Stomach (tissue), 4 donors: ENCODE measurements at regions not wholly inside any gene's neighbourhood (a gene's known extent, or its start where the extent isn't known, plus 50 kb on each side); places are given as distances from the start of the nearest gene placed in this dataset.

Experiments used
- EP300 ChIP-seq: sonication (generic); formaldehyde crosslinking; IDR thresholded peaks from one replicate; pipeline ENCODE4 v1.6.1; 2017; ENCODE audit warnings: antibody characterized with exemption
- POLR2A ChIP-seq, 4 donors: fragments of 450-650 bp; IDR thresholded peaks; one replicate each; pipeline ENCODE4 v1.6.1; 2016; ENCODE audit warnings: antibody characterized with exemption in 4 of 4, control low read depth in 2 of 4, mild to moderate bottlenecking in 1 of 4, moderate library complexity in 1 of 4
- POLR2AphosphoS5 ChIP-seq, 3 donors: sonication (generic); formaldehyde crosslinking; IDR thresholded peaks; one replicate each; pipeline ENCODE4 v1.6.1; 2016; ENCODE audit warnings: antibody characterized with exemption in 3 of 3
- TF ChIP-seq, protein P1 (sequence below), 7 experiments: fragments of 450-650 bp in 4 of 7; fragments of 200-600 bp in 3 of 7; sonication (generic) in 3 of 7; IDR thresholded peaks; one replicate each; pipeline ENCODE4 v1.5.1; 2016 to 2019; ENCODE audit warnings: antibody characterized with exemption in 7 of 7, control low read depth in 2 of 7, mild to moderate bottlenecking in 1 of 7

DNA sequence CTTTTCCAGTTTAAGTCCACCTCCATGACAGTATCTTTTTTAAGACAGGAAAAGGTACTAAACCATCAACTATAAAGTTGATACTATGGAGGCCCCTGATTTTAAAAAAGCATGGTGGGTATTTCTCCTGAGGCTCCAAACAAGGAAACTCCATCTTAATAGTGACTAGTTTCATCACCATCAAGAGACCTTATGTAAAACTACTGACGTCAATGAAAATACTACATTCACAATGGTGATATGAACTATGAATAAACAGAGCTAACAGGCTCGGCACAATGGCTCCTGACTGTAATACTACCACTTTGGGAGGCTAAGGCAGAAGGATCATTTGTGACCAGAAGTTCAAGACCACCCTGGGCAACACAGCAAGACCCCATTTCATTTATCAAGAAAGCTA lies 162.7 kb downstream of the KLF12 start:
- TF ChIP-seq, protein P1, sequence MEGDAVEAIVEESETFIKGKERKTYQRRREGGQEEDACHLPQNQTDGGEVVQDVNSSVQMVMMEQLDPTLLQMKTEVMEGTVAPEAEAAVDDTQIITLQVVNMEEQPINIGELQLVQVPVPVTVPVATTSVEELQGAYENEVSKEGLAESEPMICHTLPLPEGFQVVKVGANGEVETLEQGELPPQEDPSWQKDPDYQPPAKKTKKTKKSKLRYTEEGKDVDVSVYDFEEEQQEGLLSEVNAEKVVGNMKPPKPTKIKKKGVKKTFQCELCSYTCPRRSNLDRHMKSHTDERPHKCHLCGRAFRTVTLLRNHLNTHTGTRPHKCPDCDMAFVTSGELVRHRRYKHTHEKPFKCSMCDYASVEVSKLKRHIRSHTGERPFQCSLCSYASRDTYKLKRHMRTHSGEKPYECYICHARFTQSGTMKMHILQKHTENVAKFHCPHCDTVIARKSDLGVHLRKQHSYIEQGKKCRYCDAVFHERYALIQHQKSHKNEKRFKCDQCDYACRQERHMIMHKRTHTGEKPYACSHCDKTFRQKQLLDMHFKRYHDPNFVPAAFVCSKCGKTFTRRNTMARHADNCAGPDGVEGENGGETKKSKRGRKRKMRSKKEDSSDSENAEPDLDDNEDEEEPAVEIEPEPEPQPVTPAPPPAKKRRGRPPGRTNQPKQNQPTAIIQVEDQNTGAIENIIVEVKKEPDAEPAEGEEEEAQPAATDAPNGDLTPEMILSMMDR (IDR thresholded peaks at IDR 0.05), result no peak
- TF ChIP-seq POLR2A (IDR thresholded peaks at IDR 0.05) (no peak), POLR2AphosphoS5 (IDR thresholded peaks at IDR 0.05) (no peak), EP300 (no peak)
